Umbilical cord (tissue), 1 donor: ENCODE measurements at regions not wholly inside any gene's neighbourhood (a gene's known extent, or its start where the extent isn't known, plus 50 kb on each side); places are given as distances from the start of the nearest gene placed in this dataset.
"Not testable (repeated sequence)": the region's sequence is repeated elsewhere in the genome, so short reads cannot be mapped to it uniquely, and the experiment has no call there.

Experiments
- DNase-seq: peaks from one replicate; pipeline ENCODE4 v3.0.0-alpha.2; 2015; ENCODE audit warnings: low spot score

GRCh38 chr14:35944847-35945246 is 118.7 kb downstream of the BRMS1L start:
- DNase-seq = no peak

- DNase-seq = no peak
Measured at GRCh38 chr14:35940291-35940690, 114.2 kb downstream of the BRMS1L start.

- DNase-seq = no peak
Measured at GRCh38 chr14:35938770-35939169, 112.6 kb downstream of the BRMS1L start.

- DNase-seq = no peak
Measured at GRCh38 chr14:35934499-35934898, 108.4 kb downstream of the BRMS1L start.

GRCh38 chr14:35932659-35933159 is 106.6 kb downstream of the BRMS1L start:
- DNase-seq = no peak

GRCh38 chr14:35932136-35932535 is 106.0 kb downstream of the BRMS1L start:
- DNase-seq = no peak

GRCh38 chr14:35931346-35931745 is 105.2 kb downstream of the BRMS1L start:
- no peak for DNase-seq

GRCh38 chr14:35929186-35929585 is 103.0 kb downstream of the BRMS1L start:
- no peak for DNase-seq

GRCh38 chr14:35927727-35928126 is 101.6 kb downstream of the BRMS1L start:
- DNase-seq = no peak

- no peak for DNase-seq
Measured at GRCh38 chr14:35925319-35925718, 99.2 kb downstream of the BRMS1L start.

- not testable (repeated sequence) for DNase-seq
Measured at GRCh38 chr14:35922590-35922989, 96.5 kb downstream of the BRMS1L start.

- DNase-seq = no peak
Measured at GRCh38 chr14:35921745-35922144, 95.6 kb downstream of the BRMS1L start.
